ENCODE measurements at regions not wholly inside any gene's neighbourhood (a gene's known extent, or its start where the extent isn't known, plus 50 kb on each side); places are given as distances from the start of the nearest gene placed in this dataset.

DNA sequence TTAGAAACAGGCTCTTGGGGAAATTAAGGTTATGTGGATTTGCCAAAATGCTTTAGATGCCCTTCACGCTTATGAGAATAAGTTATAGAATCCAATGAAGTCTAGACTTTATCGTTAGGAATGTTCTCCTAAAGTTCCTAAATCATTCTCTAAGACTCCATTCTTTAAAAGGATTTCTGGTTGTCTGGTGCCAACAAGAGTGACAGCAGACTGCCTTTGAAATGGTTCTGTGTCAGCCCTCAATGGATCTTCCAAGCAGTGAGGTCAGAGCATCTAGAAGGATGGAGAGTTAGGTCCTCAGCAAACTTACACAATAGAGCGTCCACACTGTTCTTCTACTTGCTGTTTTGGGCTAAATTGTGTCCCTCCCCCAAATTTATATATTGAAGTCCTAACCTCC is 473.3 kb downstream of the GATA3 start:
- Histone ChIP-seq H3K9ac (replicated peaks; ENCODE audit: extremely low read depth, insufficient read depth, low read length) (no peak overlapping the region), H3K4me3 (replicated peaks in 1 of 3; ENCODE audit: insufficient read depth in 1 of 3, low read depth in 1 of 3, low read length in 3 of 3) (no peak overlapping the region), H3K36me3 (ENCODE audit: control insufficient read depth in 2 of 2, extremely low read depth in 1 of 2, insufficient read depth in 2 of 2, low read length in 2 of 2) (no peaks in the 10 kb centered on the region), H3K9me1 (replicated peaks; ENCODE audit: control insufficient read depth, extremely low read depth, insufficient read depth, low read length) (no peaks in the 10 kb centered on the region), H3K9me3 (replicated peaks; ENCODE audit: control insufficient read depth, insufficient read depth, low read length) (no peaks in the 10 kb centered on the region), H2AFZ (ENCODE audit: low read depth, low read length) (no peak overlapping the region), H3K4me1 (ENCODE audit: control insufficient read depth, extremely low read depth, insufficient read depth, low read length) (no peaks in the 10 kb centered on the region), H4K20me1 (replicated peaks; ENCODE audit: control insufficient read depth, extremely low read depth, insufficient read depth, low read length) (no peaks in the 10 kb centered on the region), H3K4me2 (ENCODE audit: insufficient read depth, low read length) (no peak overlapping the region), H3K27me3 (ENCODE audit: control insufficient read depth in 2 of 2, insufficient read depth in 2 of 2, low read length in 2 of 2) (no peaks in the 10 kb centered on the region), H3K27ac (ENCODE audit: insufficient read depth, low read depth, low read length) (no peak overlapping the region), H3K79me2 (ENCODE audit: control insufficient read depth, insufficient read depth, low read length) (no peaks in the 10 kb centered on the region)
- ChIA-PET CTCF (no interaction called here), POLR2A (no interaction called here)
- TF ChIP-seq MYC (IDR thresholded peaks at IDR 0.05; ENCODE audit: low read depth, low read length): no peak
- TF ChIP-seq, protein P1, sequence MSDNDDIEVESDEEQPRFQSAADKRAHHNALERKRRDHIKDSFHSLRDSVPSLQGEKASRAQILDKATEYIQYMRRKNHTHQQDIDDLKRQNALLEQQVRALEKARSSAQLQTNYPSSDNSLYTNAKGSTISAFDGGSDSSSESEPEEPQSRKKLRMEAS (IDR thresholded peaks at IDR 0.05; ENCODE audit: insufficient read depth, insufficient read length): no peak
- no peak for TF ChIP-seq JUN (IDR thresholded peaks at IDR 0.05; ENCODE audit: borderline replicate concordance, insufficient read depth, insufficient read length, low read depth)
- TF ChIP-seq, protein P2, sequence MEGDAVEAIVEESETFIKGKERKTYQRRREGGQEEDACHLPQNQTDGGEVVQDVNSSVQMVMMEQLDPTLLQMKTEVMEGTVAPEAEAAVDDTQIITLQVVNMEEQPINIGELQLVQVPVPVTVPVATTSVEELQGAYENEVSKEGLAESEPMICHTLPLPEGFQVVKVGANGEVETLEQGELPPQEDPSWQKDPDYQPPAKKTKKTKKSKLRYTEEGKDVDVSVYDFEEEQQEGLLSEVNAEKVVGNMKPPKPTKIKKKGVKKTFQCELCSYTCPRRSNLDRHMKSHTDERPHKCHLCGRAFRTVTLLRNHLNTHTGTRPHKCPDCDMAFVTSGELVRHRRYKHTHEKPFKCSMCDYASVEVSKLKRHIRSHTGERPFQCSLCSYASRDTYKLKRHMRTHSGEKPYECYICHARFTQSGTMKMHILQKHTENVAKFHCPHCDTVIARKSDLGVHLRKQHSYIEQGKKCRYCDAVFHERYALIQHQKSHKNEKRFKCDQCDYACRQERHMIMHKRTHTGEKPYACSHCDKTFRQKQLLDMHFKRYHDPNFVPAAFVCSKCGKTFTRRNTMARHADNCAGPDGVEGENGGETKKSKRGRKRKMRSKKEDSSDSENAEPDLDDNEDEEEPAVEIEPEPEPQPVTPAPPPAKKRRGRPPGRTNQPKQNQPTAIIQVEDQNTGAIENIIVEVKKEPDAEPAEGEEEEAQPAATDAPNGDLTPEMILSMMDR (IDR thresholded peaks at IDR 0.05; ENCODE audit: extremely low read depth in 1 of 2, insufficient read depth in 1 of 2, low read depth in 1 of 2, low read length in 2 of 2): no peak
- TF ChIP-seq EZH2 (IDR thresholded peaks at IDR 0.05; ENCODE audit: borderline replicate concordance, low read depth, low read length, severe bottlenecking): no peak
- TF ChIP-seq GATA2 (IDR thresholded peaks at IDR 0.05; ENCODE audit: insufficient read depth, insufficient read length, low read depth, low read length): no peak
- no peak for TF ChIP-seq POLR2AphosphoS5 (IDR thresholded peaks at IDR 0.05; ENCODE audit: insufficient read depth, low read depth, low read length)
- TF ChIP-seq POLR2A (IDR thresholded peaks at IDR 0.05; ENCODE audit: low read depth, low read length): no peak
- no TSS peak for BruUV-seq (replicated peaks)
- DNase-seq (ENCODE audit: low read depth, low spot score) (no peak), FAIRE-seq (no peak)
- intact Hi-C loops (cut with micrococcal nuclease): no loop called here
- dilution Hi-C loops (cut with MboI; ENCODE audit: extremely low pct_ligation_motif_present, low sequenced_read_pairs): no loop called here

Measured in endothelial cell of umbilical vein (primary cell).